AG04449 (cell line): ENCODE measurements at regions not wholly inside any gene's neighbourhood (a gene's known extent, or its start where the extent isn't known, plus 50 kb on each side); places are given as distances from the start of the nearest gene placed in this dataset.

Experiments used
- CTCF ChIA-PET: fragments of 350-600 bp; formaldehyde crosslinking; extraction: SDS; loops from one replicate; lab custom pipeline; 2021; ENCODE audit warnings: antibody characterized with exemption; lab: Yijun Ruan, JAX
- POLR2A ChIA-PET: fragments of 400-600, 350-600 bp; formaldehyde crosslinking; extraction: SDS; loops from one replicate; lab custom pipeline; 2020; ENCODE audit warnings: antibody characterized with exemption, inconsistent platforms; lab: Yijun Ruan, JAX
- DNase-seq: peaks from one replicate; pipeline ENCODE4 v3.0.0-alpha.2; 2010; ENCODE audit warnings: low read depth, low spot score
- H3K4me3 ChIP-seq: 2 replicates; pipeline ENCODE4 v1.5.1; 2011; ENCODE audit warnings: low read depth, mild to moderate bottlenecking, control low read depth, low read length
- TF ChIP-seq, protein P1 (sequence below): IDR thresholded peaks from one replicate; pipeline ENCODE4 v1.5.1; 2011; ENCODE audit warnings: mild to moderate bottlenecking, moderate library complexity, low read length, control low read depth, inconsistent platforms; ENCODE audit not compliant: insufficient read depth; ENCODE audit errors: missing control alignments

DNA sequence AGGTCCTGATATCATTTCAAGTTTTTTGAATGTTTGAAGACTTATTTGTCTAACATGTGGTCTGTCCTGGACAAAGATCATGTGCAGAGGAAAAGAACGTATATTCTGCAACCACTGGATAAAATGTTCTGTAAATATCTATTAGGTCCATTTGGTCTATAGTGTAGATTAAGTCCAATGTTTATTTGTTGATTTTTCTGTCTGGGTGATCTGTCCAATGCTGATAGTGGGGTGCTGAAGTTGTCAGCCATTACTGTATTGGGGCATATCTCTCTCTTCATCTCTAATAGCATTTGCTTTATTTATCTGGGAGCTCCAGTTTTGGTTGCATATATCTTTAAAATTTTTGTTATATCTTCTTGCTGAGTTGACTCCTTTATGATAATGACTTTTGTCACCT, 258.4 kb upstream of the CITED2 start:
- ChIA-PET CTCF (no interaction called here), POLR2A (interaction anchor here (0.6 kb wide), 1 partner anchor 45 kb away, joined by 4 read pairs; no protein-coding TSS in a partner anchor)
- no peak overlapping the region for H3K4me3 ChIP-seq
- TF ChIP-seq, protein P1, sequence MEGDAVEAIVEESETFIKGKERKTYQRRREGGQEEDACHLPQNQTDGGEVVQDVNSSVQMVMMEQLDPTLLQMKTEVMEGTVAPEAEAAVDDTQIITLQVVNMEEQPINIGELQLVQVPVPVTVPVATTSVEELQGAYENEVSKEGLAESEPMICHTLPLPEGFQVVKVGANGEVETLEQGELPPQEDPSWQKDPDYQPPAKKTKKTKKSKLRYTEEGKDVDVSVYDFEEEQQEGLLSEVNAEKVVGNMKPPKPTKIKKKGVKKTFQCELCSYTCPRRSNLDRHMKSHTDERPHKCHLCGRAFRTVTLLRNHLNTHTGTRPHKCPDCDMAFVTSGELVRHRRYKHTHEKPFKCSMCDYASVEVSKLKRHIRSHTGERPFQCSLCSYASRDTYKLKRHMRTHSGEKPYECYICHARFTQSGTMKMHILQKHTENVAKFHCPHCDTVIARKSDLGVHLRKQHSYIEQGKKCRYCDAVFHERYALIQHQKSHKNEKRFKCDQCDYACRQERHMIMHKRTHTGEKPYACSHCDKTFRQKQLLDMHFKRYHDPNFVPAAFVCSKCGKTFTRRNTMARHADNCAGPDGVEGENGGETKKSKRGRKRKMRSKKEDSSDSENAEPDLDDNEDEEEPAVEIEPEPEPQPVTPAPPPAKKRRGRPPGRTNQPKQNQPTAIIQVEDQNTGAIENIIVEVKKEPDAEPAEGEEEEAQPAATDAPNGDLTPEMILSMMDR: no peak
- DNase-seq: no peak

DNA sequence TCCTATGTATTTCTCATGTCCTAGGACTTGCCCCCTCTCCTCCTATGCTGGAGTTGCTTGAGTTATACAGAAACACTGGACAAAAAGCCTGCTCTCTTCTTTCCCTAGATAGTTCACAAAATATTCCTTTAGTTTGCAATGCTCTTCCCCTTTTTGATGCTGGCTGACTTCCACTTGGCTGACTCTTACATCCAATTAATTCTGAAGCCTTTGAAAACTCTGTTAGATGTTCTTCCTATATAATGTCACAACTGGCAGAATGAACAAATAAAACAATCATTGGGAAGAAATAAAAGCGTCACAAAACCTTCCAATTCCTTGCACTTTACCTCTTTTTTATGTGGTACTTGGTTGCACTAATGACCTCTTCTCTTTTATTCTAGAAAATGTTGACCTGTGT, 253.8 kb upstream of the CITED2 start:
- no peak for DNase-seq
- TF ChIP-seq, protein P1: no peak
- POLR2A ChIA-PET: no interaction called here
- CTCF ChIA-PET: interaction anchor here (1.5 kb wide), 1 partner anchor 20 kb away, joined by 3 read pairs; no protein-coding TSS in a partner anchor
- H3K4me3 ChIP-seq: no peak overlapping the region

DNA sequence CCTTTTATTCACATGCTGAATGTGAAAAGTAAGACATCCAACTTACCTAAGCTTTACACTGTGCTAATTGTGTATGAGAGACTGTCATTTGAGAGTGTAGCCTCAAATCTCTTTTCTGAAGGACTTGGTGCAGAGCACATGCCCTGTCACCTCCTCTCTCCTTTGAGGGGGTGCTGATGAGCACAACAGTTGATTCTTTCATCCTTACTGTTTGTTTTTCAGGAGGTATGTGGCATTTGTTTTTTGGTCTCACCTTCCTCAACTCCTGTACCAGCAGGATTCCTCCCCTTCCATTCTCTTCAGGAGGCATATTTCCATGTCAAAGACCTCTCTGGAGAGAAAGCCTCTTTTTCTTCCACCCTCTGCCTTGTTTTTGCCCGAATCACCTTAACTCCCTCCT, 252.6 kb upstream of the CITED2 start:
- H3K4me3 ChIP-seq: no peak overlapping the region
- POLR2A ChIA-PET: no interaction called here
- CTCF ChIA-PET: interaction anchor here (1.5 kb wide), 1 partner anchor 19 kb away, joined by 3 read pairs; no protein-coding TSS in a partner anchor
- DNase-seq: no peak
- TF ChIP-seq, protein P1: no peak

DNA sequence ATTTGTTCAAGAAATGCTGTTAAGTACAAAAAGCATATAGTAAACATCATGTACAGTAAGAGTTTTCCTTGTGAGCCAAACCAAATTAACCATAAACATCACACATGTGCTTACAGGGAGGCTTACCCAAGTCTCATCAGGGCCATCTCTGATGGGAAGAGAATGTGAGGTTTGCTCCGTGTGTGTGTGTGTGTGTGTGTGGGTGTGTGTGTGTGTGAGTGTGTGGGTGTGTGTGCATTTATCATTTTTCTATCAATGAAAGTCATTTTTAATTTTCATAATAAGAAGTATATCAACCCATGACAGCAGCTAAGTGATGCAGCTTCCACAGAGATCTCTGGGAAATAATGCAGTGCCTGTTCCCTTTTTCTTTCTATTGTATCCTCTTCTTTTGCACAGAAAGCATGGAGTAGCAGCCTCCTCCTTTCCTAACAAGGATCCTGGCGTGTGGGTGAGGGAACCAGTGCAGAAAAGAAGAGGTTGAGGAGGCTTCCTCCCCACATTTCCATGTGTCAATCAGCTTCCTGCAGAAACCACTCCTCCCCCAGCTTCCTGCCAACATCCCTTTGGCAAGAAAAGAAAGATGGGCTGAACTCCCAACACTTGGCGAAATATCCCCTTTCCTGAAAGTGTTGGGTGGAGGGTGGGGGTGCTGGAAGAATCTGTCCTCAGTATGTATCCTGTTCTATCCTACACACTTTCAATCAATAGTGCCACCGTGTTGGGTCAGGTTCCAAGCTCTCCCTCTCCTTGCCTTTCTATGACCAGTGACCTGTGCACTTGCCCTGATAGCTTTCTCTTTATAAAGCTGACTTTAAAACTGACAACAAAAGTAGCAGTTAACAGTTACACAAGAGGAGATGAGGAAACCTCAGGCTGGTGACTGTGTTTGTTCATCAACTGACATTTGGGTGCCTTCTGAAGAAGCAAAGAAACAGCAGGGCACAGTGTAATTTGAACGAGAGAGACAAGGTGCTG, 251.8 kb upstream of the CITED2 start:
- ChIA-PET POLR2A (no interaction called here), CTCF (no interaction called here)
- no peak overlapping the region for H3K4me3 ChIP-seq
- no peak for DNase-seq
- TF ChIP-seq, protein P1: no peak

DNA sequence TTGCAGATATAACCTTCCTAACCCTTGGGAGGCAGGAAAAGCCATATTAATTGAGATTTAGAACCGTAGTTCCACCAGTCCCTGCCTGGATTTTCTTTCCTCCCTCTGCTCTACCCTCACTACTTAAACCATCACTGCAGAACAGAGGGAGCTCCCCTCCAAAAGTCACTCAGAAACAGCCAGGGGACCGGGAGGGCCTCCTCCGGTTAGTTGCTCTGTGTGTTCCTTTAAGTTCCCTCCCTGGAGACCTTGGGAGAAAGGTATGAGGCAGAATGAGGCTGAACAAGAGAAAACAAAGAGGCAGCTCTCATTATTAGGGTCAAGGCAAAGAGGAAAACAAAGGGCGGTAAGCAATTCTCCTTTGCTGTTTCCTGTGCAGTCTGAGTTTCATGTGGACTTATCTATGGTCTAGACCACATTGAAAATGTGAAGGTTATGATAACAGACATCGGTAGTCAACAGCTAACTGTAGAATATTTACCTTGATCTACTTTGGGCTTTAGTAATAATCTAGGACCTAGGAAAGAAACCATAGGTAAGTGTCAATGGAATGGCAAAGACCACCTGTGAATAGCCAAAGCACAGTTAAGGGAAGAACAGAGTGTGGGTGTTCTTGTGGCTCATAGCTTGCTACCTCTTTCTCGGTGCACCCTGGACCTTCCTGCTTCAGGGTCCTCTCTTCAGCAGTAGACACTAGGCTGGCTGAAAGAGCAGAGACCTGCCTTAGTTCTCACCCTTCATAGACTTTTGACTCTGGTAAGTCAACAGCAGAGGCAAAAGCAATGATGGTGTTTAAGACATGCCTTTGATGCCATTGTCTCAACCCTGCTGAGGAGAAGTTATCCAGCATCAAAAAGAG, 250.9 kb upstream of the CITED2 start:
- DNase-seq: no peak
- no peak overlapping the region for H3K4me3 ChIP-seq
- CTCF ChIA-PET: no interaction called here
- POLR2A ChIA-PET: no interaction called here
- TF ChIP-seq, protein P1: no peak

DNA sequence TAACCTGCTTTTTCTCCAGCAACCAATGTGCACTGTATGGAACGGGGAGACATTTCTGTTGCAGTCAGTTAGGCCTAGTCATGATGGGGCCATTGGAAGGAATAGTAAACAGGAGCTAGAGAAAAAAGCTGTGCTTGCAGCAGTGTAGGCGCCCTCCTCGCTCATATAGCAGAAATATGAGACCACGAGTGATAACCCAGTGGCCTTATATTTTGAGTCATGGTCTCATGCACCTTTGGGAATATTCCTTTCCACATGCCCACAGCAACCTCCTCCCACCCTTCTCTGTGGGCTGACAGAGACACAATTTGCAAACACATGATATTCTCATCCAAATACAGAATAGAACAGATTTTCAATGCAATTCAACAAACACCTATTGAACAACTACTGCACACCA, 248.9 kb upstream of the CITED2 start:
- DNase-seq: no peak
- TF ChIP-seq, protein P1: no peak
- H3K4me3 ChIP-seq: no peak overlapping the region
- ChIA-PET POLR2A (no interaction called here), CTCF (no interaction called here)
